Fibroblast of pulmonary artery (primary cell): ENCODE measurements at regions not wholly inside any gene's neighbourhood (a gene's known extent, or its start where the extent isn't known, plus 50 kb on each side); places are given as distances from the start of the nearest gene placed in this dataset.
A peak's percentile ranks its signal among the peaks of the same experiment; 100 is the strongest.

ENCODE experiments used
- DNase-seq: peaks from one replicate; pipeline ENCODE4 v3.0.0-alpha.2; 2010; ENCODE audit warnings: low read depth
- H3K4me3 ChIP-seq: replicated peaks from 2 replicates; pipeline ENCODE4 v1.5.1; 2011; ENCODE audit warnings: low read depth, mild to moderate bottlenecking, control low read depth, low read length, moderate library complexity
- CTCF ChIP-seq: IDR thresholded peaks from 2 replicates; pipeline ENCODE4 v1.5.1; 2011; ENCODE audit warnings: mild to moderate bottlenecking, control low read depth, low read length, inconsistent platforms; ENCODE audit errors: missing control alignments

GRCh38 chr1:88230126-88230525 lies 453.9 kb upstream of the PKN2 start:
- no peak for DNase-seq
- TF ChIP-seq CTCF: no peak

GRCh38 chr1:88237058-88237457 lies 447.0 kb upstream of the PKN2 start:
- peak; percentile 29 for DNase-seq
- TF ChIP-seq CTCF: no peak
- no peak overlapping the region for H3K4me3 ChIP-seq

More at GRCh38 chr1:88230126-88230525, 453.9 kb upstream of the PKN2 start:
- H3K4me3 ChIP-seq: no peak overlapping the region

GRCh38 chr1:88239205-88239604 lies 444.9 kb upstream of the PKN2 start:
- no peak for DNase-seq
- H3K4me3 ChIP-seq: no peak overlapping the region
- TF ChIP-seq CTCF: no peak

GRCh38 chr1:88247666-88248065 lies 436.4 kb upstream of the PKN2 start:
- no peak for TF ChIP-seq CTCF
- H3K4me3 ChIP-seq: no peak overlapping the region
- DNase-seq: no peak

DNA sequence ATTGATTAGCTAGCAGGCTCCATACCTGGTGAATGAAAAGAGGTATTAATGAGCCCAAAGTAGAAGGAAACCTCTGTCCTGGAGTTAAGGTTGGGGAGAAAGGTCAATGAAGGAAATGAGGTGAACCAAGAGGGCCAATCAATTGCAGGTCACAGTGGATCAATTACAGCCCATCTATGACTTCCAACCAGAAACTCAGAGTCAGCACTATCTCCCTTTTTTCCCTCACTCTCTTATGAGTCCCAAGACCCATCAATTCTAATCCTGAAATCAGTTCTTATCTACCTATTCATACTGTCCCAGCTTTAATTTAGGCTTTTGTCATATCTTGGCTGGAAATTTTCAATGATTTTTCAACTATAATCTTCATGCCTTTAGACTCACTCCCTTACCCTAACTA lies 433.2 kb upstream of the PKN2 start:
- TF ChIP-seq CTCF: no peak
- no peak overlapping the region for H3K4me3 ChIP-seq
- DNase-seq: no peak

- TF ChIP-seq CTCF: no peak
- H3K4me3 ChIP-seq: no peak overlapping the region
- DNase-seq: no peak
Measured at GRCh38 chr1:88252745-88253144, 431.3 kb upstream of the PKN2 start.

DNA sequence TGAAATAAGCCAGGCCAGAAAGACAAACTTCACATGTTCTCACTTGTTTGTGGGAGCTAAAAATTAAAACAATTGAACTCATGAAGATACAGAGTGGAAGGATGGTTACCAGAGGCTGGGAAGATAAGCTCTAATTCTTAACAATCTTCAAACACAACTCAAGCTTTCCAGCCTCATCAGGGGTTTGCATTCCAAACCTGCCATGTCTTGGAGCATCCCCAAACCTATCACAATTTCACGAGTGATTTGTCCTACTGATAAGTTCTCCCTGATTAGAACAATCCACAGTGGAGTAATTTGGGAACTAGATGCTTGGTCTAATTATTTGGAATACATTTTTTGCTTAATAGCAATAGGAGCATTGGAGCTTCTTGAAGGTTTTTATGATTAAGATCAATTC lies 418.5 kb upstream of the PKN2 start:
- no peak for DNase-seq
- no peak overlapping the region for H3K4me3 ChIP-seq
- no peak for TF ChIP-seq CTCF
